ENCODE measurements at regions not wholly inside any gene's neighbourhood (a gene's known extent, or its start where the extent isn't known, plus 50 kb on each side); places are given as distances from the start of the nearest gene placed in this dataset.
"Not testable (repeated sequence)": the region's sequence is repeated elsewhere in the genome, so short reads cannot be mapped to it uniquely, and the experiment has no call there.

GRCh38 chr5:110812639-110813038 lies 73.8 kb downstream of the SLC25A46 start:
- no peak for DNase-seq

GRCh38 chr5:110815916-110816605 lies 77.3 kb downstream of the SLC25A46 start:
- no peak for DNase-seq

GRCh38 chr5:110817459-110817858 lies 78.7 kb downstream of the SLC25A46 start:
- DNase-seq, result no peak

GRCh38 chr5:110823571-110823970 lies 84.8 kb downstream of the SLC25A46 start:
- peak in 1 of 2 experiments; percentile 54 for DNase-seq

GRCh38 chr5:110824936-110825441 lies 86.2 kb downstream of the SLC25A46 start:
- no peak for DNase-seq

- DNase-seq, result no peak
These were observed 93.9 kb downstream of the SLC25A46 start for GRCh38 chr5:110832683-110833082.

- not testable (repeated sequence) for DNase-seq
These were observed 96.1 kb downstream of the SLC25A46 start for GRCh38 chr5:110834933-110835332.

GRCh38 chr5:110836851-110837250 lies 98.0 kb downstream of the SLC25A46 start:
- DNase-seq, result no peak

GRCh38 chr5:110838357-110838756 lies 99.5 kb downstream of the SLC25A46 start:
- DNase-seq, result not testable (repeated sequence)

- no peak for DNase-seq
These were observed 100.2 kb downstream of the SLC25A46 start for GRCh38 chr5:110838961-110839360.

- no peak for DNase-seq
These were observed 101.6 kb downstream of the SLC25A46 start for GRCh38 chr5:110840347-110840960.

GRCh38 chr5:110841137-110841536 lies 102.3 kb downstream of the SLC25A46 start:
- DNase-seq, result no peak

- DNase-seq, result no peak
These were observed 104.1 kb downstream of the SLC25A46 start for GRCh38 chr5:110842948-110843347.

- no peak for DNase-seq
These were observed 105.4 kb downstream of the SLC25A46 start for GRCh38 chr5:110844251-110844650.

GRCh38 chr5:110846398-110847001 lies 107.7 kb downstream of the SLC25A46 start:
- DNase-seq, result no peak

GRCh38 chr5:110851357-110851756 lies 112.5 kb downstream of the SLC25A46 start:
- no peak for DNase-seq

- DNase-seq, result no peak
These were observed 113.2 kb downstream of the SLC25A46 start for GRCh38 chr5:110852053-110852452.

- DNase-seq, result no peak
These were observed 113.7 kb downstream of the SLC25A46 start for GRCh38 chr5:110852541-110852940.

- no peak for DNase-seq
These were observed 114.5 kb downstream of the SLC25A46 start for GRCh38 chr5:110853267-110853666.

GRCh38 chr5:110854200-110854599 lies 115.4 kb downstream of the SLC25A46 start:
- no peak for DNase-seq

- no peak for DNase-seq
These were observed 117.2 kb downstream of the SLC25A46 start for GRCh38 chr5:110855961-110856360.

GRCh38 chr5:110865400-110866094 lies 126.7 kb downstream of the SLC25A46 start:
- DNase-seq, result peak in 1 of 2 experiments; percentile 2

- DNase-seq, result no peak
These were observed 131.1 kb downstream of the SLC25A46 start for GRCh38 chr5:110869927-110870326.
